Activated naive CD4-positive, alpha-beta T cell treated with anti-CD3 and anti-CD28 coated beads, Interleukin-2, amount 50 U/mL, for 72 hours (primary cell): ENCODE measurements at regions not wholly inside any gene's neighbourhood (a gene's known extent, or its start where the extent isn't known, plus 50 kb on each side); places are given as distances from the start of the nearest gene placed in this dataset.

Source experiments
- ATAC-seq, 2 donors: fragments of 150-1000 bp; cut with Tn5 transposase; 2 replicates each; pipeline ENCODE4 v1.10.0; 2021; ENCODE audit warnings: mild to moderate bottlenecking in 2 of 2, moderate library complexity in 2 of 2
- DNase-seq, 2 donors: peaks; one replicate each; pipeline ENCODE4 v3.0.0; 2021 to 2022; ENCODE audit warnings: low spot score in 2 of 2
- H3K27ac Mint-ChIP-seq, 2 donors: one replicate each; pipeline ENCODE4 v1.8.0; 2022; ENCODE audit warnings: mild to moderate bottlenecking in 2 of 2, mixed read lengths in 2 of 2
- H3K36me3 Mint-ChIP-seq, 2 donors: one replicate each; pipeline ENCODE4 v1.8.0; 2022; ENCODE audit warnings: mixed read lengths in 2 of 2
- H3K9me3 Mint-ChIP-seq, 2 donors: one replicate each; pipeline ENCODE4 v1.8.0; 2022; ENCODE audit warnings: mixed read lengths in 2 of 2

DNA sequence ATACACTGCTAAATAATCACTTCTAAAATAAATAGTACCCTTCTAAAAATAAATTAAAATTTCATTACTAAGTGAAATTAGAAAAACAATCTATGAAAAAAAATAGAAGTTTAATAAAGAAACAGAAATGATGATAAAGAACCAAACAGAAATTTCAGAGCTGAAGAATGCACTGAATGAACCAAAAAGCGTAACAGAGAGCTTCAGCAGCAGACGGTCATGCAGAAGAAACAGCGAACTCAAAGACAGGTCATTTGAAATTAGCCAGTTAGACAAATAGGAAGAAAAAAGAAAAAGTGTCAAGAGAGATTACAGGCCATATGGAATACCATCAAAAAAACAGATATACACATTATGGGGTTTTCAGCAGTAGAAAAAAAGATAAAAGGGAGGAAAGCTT is 706.7 kb downstream of the TBC1D32 start:
- no peak overlapping the region for H3K27ac Mint-ChIP-seq
- peaks cover 5 to 7% of the 10 kb centered on the region in 2 donors for H3K9me3 Mint-ChIP-seq
- DNase-seq (no peak), ATAC-seq (no peak)
- H3K36me3 Mint-ChIP-seq: no peaks in the 10 kb centered on the region

DNA sequence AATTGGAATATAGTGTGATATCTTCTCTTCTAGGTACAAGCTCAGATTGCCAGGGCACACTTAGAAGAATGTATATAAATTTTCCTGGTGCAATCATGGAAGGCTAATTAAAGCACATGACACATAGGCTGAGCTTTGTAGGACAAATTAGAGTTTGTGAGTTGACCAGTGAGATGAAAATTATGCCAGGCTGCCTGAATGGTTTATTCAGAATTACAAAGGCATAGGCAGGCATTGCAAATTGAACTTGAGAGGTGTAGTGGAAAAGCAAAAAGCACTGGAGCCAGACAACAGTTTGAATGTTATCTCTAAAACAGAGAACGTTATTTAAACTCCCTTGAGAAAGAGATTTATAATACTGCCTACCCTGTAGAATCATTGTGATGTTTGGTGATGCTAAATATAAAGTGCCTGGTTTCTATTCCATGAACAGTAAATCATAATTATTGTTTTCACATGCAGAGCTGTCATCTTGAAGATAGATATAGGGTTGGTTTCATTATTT is 712.1 kb downstream of the TBC1D32 start:
- peaks cover 0 to 4% of the 10 kb centered on the region in 2 donors for H3K9me3 Mint-ChIP-seq
- DNase-seq (no peak), ATAC-seq (no peak)
- no peak overlapping the region for H3K27ac Mint-ChIP-seq
- H3K36me3 Mint-ChIP-seq: no peaks in the 10 kb centered on the region

DNA sequence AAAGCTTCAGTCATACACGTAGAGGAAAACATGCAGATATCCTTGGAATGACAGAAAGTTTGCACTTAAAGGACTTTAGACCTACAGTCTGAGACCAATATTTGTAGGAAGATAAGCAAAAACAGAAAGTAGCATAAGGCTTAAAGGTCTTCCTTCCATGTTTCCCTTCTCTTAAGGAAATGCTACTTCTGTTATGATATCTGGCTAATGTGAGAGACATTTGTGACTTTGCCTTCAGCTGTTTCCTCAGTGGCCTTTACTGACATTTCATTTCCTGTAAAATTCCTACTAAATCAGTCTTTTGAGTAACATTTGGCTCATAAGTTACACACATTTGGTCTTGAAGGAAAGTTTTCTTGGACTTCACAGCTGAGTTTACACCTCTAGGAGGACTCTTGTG is 713.4 kb downstream of the TBC1D32 start:
- DNase-seq (no peak), ATAC-seq (no peak)
- H3K9me3 Mint-ChIP-seq: no peaks in the 10 kb centered on the region
- no peak overlapping the region for H3K27ac Mint-ChIP-seq
- no peaks in the 10 kb centered on the region for H3K36me3 Mint-ChIP-seq

DNA sequence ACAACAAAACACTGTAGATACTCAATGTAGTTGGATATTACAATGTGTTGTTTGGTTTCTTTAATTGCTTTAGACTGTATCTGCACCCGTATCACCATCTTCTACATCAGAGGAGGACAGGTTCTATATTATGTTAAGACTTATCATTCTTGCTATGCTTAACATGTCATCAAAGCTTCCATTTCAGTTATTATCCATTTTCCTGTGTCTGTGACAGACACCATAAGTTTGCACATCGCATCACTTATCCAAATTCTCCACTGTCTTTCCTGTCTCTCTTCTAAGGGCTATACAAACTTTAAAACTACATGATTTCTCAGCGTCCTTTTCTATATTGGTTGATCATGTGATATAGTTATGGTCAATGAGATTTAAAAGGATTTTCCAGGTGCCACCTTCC is 719.0 kb downstream of the TBC1D32 start:
- no peak for DNase-seq
- no peak overlapping the region for H3K27ac Mint-ChIP-seq
- H3K9me3 Mint-ChIP-seq: no peaks in the 10 kb centered on the region
- H3K36me3 Mint-ChIP-seq: no peaks in the 10 kb centered on the region
- no peak for ATAC-seq

DNA sequence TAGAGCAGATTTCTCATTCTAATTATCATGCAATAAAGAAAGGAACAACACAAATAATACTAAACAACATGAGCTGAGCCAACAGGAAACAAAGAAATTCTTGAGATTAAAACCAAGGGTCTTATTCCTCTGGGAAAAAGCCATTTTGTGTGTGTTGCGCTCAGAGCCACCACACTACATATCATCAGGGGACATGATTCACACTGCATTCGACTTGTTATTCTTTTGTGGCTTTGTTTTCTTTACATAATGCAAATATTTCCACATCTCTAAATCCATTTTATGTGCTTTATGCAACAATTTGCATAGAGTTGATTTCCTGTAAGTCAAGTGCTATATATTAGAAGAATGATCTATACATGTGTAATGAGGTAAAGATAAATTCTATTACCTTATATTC is 719.6 kb downstream of the TBC1D32 start:
- Mint-ChIP-seq H3K36me3 (no peaks in the 10 kb centered on the region), H3K27ac (no peak overlapping the region), H3K9me3 (no peaks in the 10 kb centered on the region)
- no peak for DNase-seq
- ATAC-seq: no peak

DNA sequence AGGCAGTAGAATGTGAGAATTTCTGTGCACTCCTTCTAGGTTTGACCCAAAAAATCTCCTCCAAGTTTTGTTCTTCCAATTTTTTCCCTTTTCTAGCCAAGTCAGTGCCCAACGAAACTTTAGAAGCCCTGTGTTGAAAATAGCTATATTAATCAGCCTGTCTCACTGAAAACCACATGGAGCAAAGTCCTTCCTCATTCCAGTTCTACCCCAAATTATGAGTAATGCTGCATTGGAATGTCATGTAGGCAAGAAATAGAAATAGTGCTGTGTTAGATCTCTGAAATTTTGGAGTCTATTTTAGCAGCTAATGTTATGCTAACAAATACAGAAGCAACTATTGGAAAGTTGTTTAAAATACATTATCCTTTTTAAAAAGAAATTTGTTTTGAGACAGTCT is 725.5 kb downstream of the TBC1D32 start:
- H3K27ac Mint-ChIP-seq: no peak overlapping the region
- H3K36me3 Mint-ChIP-seq: no peaks in the 10 kb centered on the region
- ATAC-seq (no peak), DNase-seq (no peak)
- no peaks in the 10 kb centered on the region for H3K9me3 Mint-ChIP-seq

DNA sequence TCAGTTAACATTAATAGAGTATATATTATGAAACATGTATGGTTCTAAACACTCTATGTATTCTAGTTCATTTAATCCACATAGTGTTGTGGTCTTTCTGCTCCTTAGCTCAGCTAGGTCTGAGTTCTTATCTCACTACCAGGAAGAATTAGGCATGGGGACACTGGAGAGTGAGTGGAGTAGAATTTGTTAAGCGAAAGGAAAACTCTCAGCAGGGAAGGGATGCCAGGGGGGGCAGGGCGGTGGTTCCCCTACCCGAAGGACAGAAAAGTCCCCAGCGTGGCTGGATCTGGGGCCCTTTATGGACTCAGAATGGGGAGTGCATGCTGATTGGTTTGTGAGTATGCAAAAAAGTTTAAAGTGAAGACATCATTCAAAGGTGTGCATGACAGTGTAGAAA is 727.5 kb downstream of the TBC1D32 start:
- no peak for ATAC-seq
- Mint-ChIP-seq H3K9me3 (no peaks in the 10 kb centered on the region), H3K36me3 (no peaks in the 10 kb centered on the region), H3K27ac (no peak overlapping the region)
- DNase-seq: no peak

DNA sequence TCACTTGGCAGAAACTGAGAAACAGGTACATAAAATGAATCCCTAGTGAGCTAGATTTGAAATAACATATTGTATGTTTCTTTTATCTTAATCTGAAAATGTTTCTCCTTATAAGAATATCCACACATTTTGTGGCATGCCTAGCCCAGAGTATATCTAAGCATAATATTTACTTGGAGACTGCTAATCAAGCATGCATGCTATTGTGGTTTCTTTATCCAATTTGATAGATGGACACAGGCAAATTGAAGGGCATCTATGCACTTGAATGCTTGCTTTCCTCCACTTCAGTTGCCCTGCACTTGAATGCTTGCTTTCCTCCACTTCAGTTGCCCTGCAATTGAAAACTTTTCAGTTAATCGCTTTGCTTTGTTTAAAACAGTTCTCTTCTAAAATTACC is 729.8 kb downstream of the TBC1D32 start:
- no peaks in the 10 kb centered on the region for H3K36me3 Mint-ChIP-seq
- no peaks in the 10 kb centered on the region for H3K9me3 Mint-ChIP-seq
- ATAC-seq (no peak), DNase-seq (no peak)
- H3K27ac Mint-ChIP-seq: no peak overlapping the region

DNA sequence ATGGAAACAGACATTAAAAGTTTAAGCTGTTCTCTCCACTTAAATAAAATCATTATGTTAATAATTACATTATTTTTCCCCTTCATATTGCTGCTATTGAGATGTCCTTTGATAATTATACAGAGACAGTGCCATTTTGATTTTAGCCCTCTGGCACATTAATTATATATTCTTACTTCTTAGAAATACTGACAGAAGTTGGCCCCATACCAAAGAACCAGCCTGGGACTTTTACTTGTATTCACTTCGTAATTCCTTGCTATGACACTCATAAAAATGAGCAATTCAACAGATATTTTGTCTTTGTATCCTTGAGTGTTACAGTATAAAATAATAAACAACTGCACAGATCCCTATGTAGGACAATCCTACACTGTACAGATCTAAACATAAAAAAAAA is 743.7 kb downstream of the TBC1D32 start:
- ATAC-seq (no peak), DNase-seq (no peak)
- peaks cover 0 to 4% of the 10 kb centered on the region in 2 donors for H3K9me3 Mint-ChIP-seq
- no peaks in the 10 kb centered on the region for H3K36me3 Mint-ChIP-seq
- H3K27ac Mint-ChIP-seq: no peak overlapping the region

DNA sequence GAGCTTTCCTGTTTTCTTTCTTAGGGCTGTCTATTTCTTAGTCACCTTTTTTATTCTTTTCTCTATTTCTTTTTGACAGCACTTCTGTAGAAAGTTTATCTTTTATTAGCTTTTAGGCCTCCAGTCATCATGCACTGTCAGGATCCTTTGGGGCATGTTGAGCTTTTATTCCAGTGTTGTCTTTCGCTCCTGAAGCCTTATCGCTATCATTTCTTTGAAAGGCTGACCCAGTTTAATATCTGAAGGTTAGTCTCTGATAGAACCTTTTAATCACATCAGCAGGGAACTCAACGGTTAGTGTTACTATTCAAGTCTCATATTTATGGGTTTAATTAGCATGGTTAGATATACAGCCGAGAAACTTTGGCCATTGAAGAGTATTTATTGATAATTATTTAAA is 745.9 kb downstream of the TBC1D32 start:
- ATAC-seq (no peak), DNase-seq (no peak)
- H3K9me3 Mint-ChIP-seq: peaks cover 4 to 7% of the 10 kb centered on the region in 2 donors
- no peak overlapping the region for H3K27ac Mint-ChIP-seq
- no peaks in the 10 kb centered on the region for H3K36me3 Mint-ChIP-seq

DNA sequence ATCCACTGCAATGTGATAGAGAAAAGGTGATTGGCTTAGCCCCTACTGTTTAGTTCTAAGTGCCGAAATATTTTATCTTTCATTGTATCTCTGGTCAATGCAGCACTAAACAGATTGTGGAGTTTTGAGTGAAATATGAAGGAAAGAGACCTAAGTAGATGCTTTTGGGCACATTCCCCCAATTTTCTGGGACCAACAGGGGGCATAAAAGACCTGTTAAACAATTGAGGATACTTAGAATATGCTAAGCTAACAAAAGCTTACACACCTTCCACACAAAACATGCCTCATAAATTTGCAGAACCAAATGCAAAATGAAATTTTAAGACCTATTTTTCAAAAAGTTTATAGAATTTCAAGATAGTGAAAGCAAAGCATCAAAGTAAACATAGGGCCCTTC is 746.9 kb downstream of the TBC1D32 start:
- ATAC-seq (no peak), DNase-seq (no peak)
- Mint-ChIP-seq H3K9me3 (peaks cover 12 to 16% of the 10 kb centered on the region in 2 donors), H3K36me3 (no peaks in the 10 kb centered on the region), H3K27ac (no peak overlapping the region)

DNA sequence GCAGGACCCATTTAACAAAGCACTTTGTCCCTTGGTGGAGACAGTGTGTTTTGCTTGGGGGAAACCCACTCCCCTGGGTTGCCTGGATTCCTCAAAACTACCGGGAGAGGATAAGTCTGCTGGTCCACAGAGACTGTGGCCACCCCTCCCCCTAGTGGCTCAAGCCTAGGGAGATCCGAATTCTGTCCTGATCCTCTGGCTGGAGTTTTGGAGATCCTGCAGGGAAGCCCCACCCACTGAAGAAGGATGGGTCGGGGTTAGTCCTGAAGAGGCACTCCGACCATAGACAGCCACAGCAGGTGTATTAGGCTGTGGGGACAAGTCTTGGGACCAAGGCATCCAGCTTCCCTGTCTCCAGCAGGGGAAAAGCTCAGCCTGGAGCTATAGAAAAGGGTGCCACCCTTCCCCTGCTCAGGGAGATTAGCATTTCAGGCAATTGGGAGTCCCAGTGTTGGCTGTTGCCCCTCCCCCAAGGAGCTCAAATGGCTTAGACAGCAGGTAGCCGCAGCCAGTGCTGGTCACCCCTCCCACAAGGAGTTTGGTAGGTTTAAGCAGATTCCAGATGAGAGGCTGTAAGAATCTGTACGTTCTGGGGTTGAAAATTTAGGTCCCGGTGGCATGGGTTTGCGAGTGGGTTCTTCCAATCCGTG is 750.0 kb downstream of the TBC1D32 start:
- no peak for ATAC-seq
- Mint-ChIP-seq H3K36me3 (no peaks in the 10 kb centered on the region), H3K27ac (no peak overlapping the region), H3K9me3 (peaks cover 17 to 23% of the 10 kb centered on the region in 2 donors)
- DNase-seq: no peak

DNA sequence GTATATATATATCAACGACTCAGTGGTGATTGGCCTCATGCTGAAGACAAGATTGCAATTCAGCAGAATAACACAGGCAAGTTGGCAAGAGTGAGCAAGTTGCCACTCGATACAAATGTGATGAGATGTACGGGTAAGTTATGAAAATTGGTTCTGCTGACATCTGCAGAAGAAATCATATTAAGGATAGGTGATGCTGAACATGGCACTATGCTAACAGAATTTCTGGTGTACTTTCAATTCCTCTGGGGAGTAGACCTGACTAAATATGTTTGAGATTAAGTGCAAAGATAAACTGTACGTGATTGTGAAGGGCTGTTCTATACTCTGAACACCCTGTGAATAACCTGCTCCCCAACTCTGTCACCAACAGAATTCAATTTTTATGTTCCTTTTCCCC is 758.2 kb downstream of the TBC1D32 start:
- ATAC-seq: no peak
- peaks cover 0 to 3% of the 10 kb centered on the region in 2 donors for H3K9me3 Mint-ChIP-seq
- no peak for DNase-seq
- no peaks in the 10 kb centered on the region for H3K36me3 Mint-ChIP-seq
- no peak overlapping the region for H3K27ac Mint-ChIP-seq

DNA sequence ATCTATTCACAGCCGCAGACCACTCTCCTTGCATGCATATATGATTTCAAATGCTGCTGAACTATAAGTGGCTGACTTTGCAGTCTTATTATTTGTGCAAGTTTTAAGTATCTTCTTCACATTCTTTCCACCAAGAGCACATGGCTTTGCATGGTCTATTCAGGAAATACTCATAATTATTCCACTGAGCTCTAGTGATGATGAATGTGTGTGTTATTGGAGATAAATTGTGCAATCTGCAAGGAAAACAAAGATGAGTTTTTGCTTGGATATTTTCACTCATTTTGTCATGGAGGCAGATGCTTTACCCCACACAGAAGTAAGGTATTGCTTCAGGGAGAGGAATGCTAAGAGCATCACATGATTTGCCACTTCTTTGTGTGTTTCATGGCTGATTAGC is 764.6 kb downstream of the TBC1D32 start:
- Mint-ChIP-seq H3K27ac (no peak overlapping the region), H3K9me3 (peaks cover 3% of the 10 kb centered on the region in 2 donors), H3K36me3 (no peaks in the 10 kb centered on the region)
- DNase-seq: no peak
- ATAC-seq: no peak

DNA sequence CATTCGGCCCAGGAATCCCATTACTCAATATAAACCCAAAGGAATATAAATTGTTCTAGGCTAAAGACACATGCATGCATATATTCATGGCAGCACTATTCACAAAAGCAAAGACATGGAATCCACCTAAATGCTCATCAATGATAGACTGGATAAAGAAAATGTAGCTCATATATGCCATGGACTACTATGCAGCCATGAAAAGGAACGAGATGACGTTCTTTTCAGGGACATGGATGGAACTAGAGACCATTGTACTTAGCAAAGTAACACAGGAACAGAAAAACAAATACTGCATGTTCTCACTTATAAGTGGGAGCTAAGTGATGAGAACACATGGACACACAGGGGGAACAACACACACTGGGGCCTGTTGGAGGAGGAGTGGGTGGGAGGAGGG is 769.5 kb downstream of the TBC1D32 start:
- ATAC-seq (no peak), DNase-seq (no peak)
- H3K9me3 Mint-ChIP-seq: peaks cover 7 to 12% of the 10 kb centered on the region in 2 donors
- no peak overlapping the region for H3K27ac Mint-ChIP-seq
- no peaks in the 10 kb centered on the region for H3K36me3 Mint-ChIP-seq

DNA sequence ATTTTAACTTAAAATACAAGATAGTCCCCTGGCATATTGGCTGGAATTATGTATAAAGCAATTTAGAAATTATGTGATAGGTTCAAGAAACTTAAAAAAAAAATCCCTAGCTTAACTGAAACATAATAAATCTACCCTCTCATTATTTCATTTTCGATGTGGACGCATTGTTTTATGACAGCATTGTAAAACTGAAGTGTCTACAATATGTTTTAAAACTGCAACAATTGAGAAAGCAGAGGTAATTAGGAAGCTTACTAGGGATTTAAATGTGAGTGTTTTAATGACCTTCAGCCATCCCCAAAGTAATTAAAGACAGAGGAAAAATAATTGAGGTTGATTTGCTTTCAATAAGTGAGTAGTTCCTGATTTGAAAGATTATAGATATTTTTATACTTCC is 776.0 kb downstream of the TBC1D32 start:
- Mint-ChIP-seq H3K27ac (no peak overlapping the region), H3K36me3 (no peaks in the 10 kb centered on the region), H3K9me3 (peaks cover 6 to 8% of the 10 kb centered on the region in 2 donors)
- ATAC-seq (no peak), DNase-seq (no peak)

DNA sequence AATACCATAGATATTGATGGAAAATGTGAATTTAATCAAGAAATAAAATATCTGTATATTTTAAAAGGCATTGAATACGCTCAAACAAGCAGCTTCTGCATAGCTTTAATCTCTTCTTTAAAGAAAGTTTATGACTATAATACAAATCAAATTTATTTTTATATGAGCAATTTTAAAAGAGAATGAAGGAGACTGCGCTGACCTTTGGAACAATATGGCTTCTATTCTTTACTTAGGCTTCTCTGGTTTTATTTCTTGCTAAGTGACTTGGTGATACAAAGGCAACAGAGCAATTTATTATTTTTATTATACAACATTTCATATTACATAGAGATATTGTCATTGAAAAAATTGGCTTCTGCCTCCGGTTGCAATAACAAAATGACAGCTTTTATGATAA is 776.7 kb downstream of the TBC1D32 start:
- Mint-ChIP-seq H3K36me3 (no peaks in the 10 kb centered on the region), H3K9me3 (peaks cover 6 to 8% of the 10 kb centered on the region in 2 donors), H3K27ac (no peak overlapping the region)
- ATAC-seq: no peak
- DNase-seq: no peak

DNA sequence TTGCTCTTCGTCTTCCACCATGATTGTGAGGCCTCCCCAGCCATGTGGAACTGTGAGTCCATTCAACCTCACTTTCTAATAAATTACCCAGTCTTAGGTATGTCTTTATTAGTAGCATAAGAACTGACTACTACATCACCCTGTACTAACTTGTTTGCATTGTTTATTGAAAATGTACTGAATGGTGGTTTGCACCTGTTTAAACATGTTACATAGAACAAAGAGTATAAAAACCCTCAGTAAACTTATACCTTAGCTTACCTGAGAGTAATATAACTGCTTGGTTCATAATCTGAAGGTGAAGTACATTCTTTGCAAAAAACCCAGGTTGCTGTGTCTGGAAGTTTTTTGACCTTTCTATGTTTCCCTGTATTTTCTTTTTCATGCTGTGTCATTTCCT is 777.8 kb downstream of the TBC1D32 start:
- no peak for DNase-seq
- ATAC-seq: no peak
- Mint-ChIP-seq H3K27ac (no peak overlapping the region), H3K36me3 (no peaks in the 10 kb centered on the region), H3K9me3 (peaks cover 0 to 6% of the 10 kb centered on the region in 2 donors)
